Epithelial cell of esophagus (primary cell): ENCODE measurements at regions not wholly inside any gene's neighbourhood (a gene's known extent, or its start where the extent isn't known, plus 50 kb on each side); places are given as distances from the start of the nearest gene placed in this dataset.

Experiments
- DNase-seq: peaks from one replicate; pipeline ENCODE4 v3.0.0; 2010; ENCODE audit warnings: low read depth
- H3K4me3 ChIP-seq: 2 replicates; pipeline ENCODE4 v1.5.1; 2011; ENCODE audit warnings: mild to moderate bottlenecking, low read length, control low read depth
- CTCF ChIP-seq: IDR thresholded peaks from 2 replicates; pipeline ENCODE4 v1.5.1; 2011; ENCODE audit warnings: low read depth, mild to moderate bottlenecking, low read length, control low read depth, inconsistent platforms; ENCODE audit not compliant: insufficient read depth; ENCODE audit errors: missing control alignments

- H3K4me3 ChIP-seq, result no peak overlapping the region
- no peak for DNase-seq
Observed at GRCh38 chr10:109695988-109696387, 227.3 kb downstream of the XPNPEP1 start.

GRCh38 chr10:109689785-109690184, 233.5 kb downstream of the XPNPEP1 start:
- DNase-seq, result no peak
- no peak for TF ChIP-seq CTCF
- no peak overlapping the region for H3K4me3 ChIP-seq

More at GRCh38 chr10:109695988-109696387, 227.3 kb downstream of the XPNPEP1 start:
- no peak for TF ChIP-seq CTCF

GRCh38 chr10:109679478-109679877, 243.8 kb downstream of the XPNPEP1 start:
- no peak for DNase-seq
- no peak for TF ChIP-seq CTCF
- H3K4me3 ChIP-seq, result no peak overlapping the region

- DNase-seq, result no peak
- no peak overlapping the region for H3K4me3 ChIP-seq
- TF ChIP-seq CTCF, result no peak
Observed at GRCh38 chr10:109678857-109679256, 244.5 kb downstream of the XPNPEP1 start.

GRCh38 chr10:109676703-109677102, 246.6 kb downstream of the XPNPEP1 start:
- TF ChIP-seq CTCF, result no peak
- DNase-seq, result peak; percentile 76
- no peak overlapping the region for H3K4me3 ChIP-seq

- TF ChIP-seq CTCF, result no peak
- H3K4me3 ChIP-seq, result no peak overlapping the region
- no peak for DNase-seq
Observed at GRCh38 chr10:109668703-109669102, 254.6 kb downstream of the XPNPEP1 start.

- DNase-seq, result peak; percentile 68
- TF ChIP-seq CTCF, result no peak
- H3K4me3 ChIP-seq, result no peak overlapping the region
Observed at GRCh38 chr10:109668154-109668665, 255.1 kb downstream of the XPNPEP1 start.
